MG63 (cell line): ENCODE measurements at regions not wholly inside any gene's neighbourhood (a gene's known extent, or its start where the extent isn't known, plus 50 kb on each side); places are given as distances from the start of the nearest gene placed in this dataset.
"Not testable (repeated sequence)": the region's sequence is repeated elsewhere in the genome, so short reads cannot be mapped to it uniquely, and the experiment has no call there.

Experiments used
- DNase-seq: peaks from one replicate; pipeline ENCODE4 v3.0.0-alpha.2; 2020
- H3K27me3 ChIP-seq: fragments of 250-450 bp; sonication (Bioruptor Pico); 2 replicates; pipeline ENCODE4 v1.5.1; 2020; ENCODE audit warnings: mild to moderate bottlenecking, moderate library complexity
- H3K36me3 ChIP-seq: fragments of 250-450 bp; sonication (Bioruptor Pico); 2 replicates; pipeline ENCODE4 v1.5.1; 2020; ENCODE audit warnings: mild to moderate bottlenecking, moderate library complexity
- H3K4me3 ChIP-seq: fragments of 250-450 bp; sonication (Bioruptor Pico); 2 replicates; pipeline ENCODE4 v1.5.1; 2020; ENCODE audit warnings: mild to moderate bottlenecking, moderate library complexity
- H3K9me3 ChIP-seq: fragments of 250-450 bp; sonication (Bioruptor Pico); 2 replicates; pipeline ENCODE4 v1.5.1; 2020; ENCODE audit warnings: mild to moderate bottlenecking, moderate library complexity

GRCh38 chr21:18752894-18753293, 349.3 kb upstream of the TMPRSS15 start:
- H3K27me3 ChIP-seq, H3K4me3 ChIP-seq, H3K36me3 ChIP-seq, DNase-seq, H3K9me3 ChIP-seq: not testable (repeated sequence)

- H3K36me3 ChIP-seq, H3K4me3 ChIP-seq, H3K9me3 ChIP-seq, H3K27me3 ChIP-seq: not testable (repeated sequence)
- DNase-seq = peak; percentile 74
These were observed 352.7 kb upstream of the TMPRSS15 start for GRCh38 chr21:18756272-18756671.

- H3K27me3 ChIP-seq = no peaks in the 10 kb centered on the region
- no peak overlapping the region for H3K4me3 ChIP-seq
- no peaks in the 10 kb centered on the region for H3K9me3 ChIP-seq
- DNase-seq = no peak
- no peaks in the 10 kb centered on the region for H3K36me3 ChIP-seq
These were observed 355.7 kb upstream of the TMPRSS15 start for GRCh38 chr21:18759267-18759666.

- Histone ChIP-seq H3K9me3 (no peaks in the 10 kb centered on the region), H3K4me3 (no peak overlapping the region), H3K36me3 (no peaks in the 10 kb centered on the region), H3K27me3 (no peaks in the 10 kb centered on the region)
- DNase-seq = no peak
These were observed 356.2 kb upstream of the TMPRSS15 start for GRCh38 chr21:18759751-18760161.

GRCh38 chr21:18760247-18760646, 356.7 kb upstream of the TMPRSS15 start:
- Histone ChIP-seq H3K27me3 (no peaks in the 10 kb centered on the region), H3K36me3 (no peaks in the 10 kb centered on the region), H3K9me3 (no peaks in the 10 kb centered on the region), H3K4me3 (no peak overlapping the region)
- no peak for DNase-seq

- Histone ChIP-seq H3K9me3 (no peaks in the 10 kb centered on the region), H3K4me3 (no peak overlapping the region), H3K36me3 (no peaks in the 10 kb centered on the region), H3K27me3 (no peaks in the 10 kb centered on the region)
- no peak for DNase-seq
These were observed 361.1 kb upstream of the TMPRSS15 start for GRCh38 chr21:18764720-18765119.

- H3K9me3 ChIP-seq = no peaks in the 10 kb centered on the region
- H3K27me3 ChIP-seq = no peaks in the 10 kb centered on the region
- no peaks in the 10 kb centered on the region for H3K36me3 ChIP-seq
- H3K4me3 ChIP-seq = no peak overlapping the region
- no peak for DNase-seq
These were observed 366.0 kb upstream of the TMPRSS15 start for GRCh38 chr21:18769599-18769998.

GRCh38 chr21:18771845-18772380, 368.3 kb upstream of the TMPRSS15 start:
- no peaks in the 10 kb centered on the region for H3K9me3 ChIP-seq
- no peaks in the 10 kb centered on the region for H3K27me3 ChIP-seq
- H3K36me3 ChIP-seq = no peaks in the 10 kb centered on the region
- no peak overlapping the region for H3K4me3 ChIP-seq
- no peak for DNase-seq

- DNase-seq = no peak
- H3K4me3 ChIP-seq = no peak overlapping the region
These were observed 368.8 kb upstream of the TMPRSS15 start for GRCh38 chr21:18772404-18772803.

GRCh38 chr21:18772897-18773296, 369.3 kb upstream of the TMPRSS15 start:
- H3K27me3 ChIP-seq = no peaks in the 10 kb centered on the region
- no peak overlapping the region for H3K4me3 ChIP-seq
- DNase-seq = no peak
- no peaks in the 10 kb centered on the region for H3K9me3 ChIP-seq
- no peaks in the 10 kb centered on the region for H3K36me3 ChIP-seq

More at GRCh38 chr21:18772404-18772803, 368.8 kb upstream of the TMPRSS15 start:
- Histone ChIP-seq H3K27me3 (no peaks in the 10 kb centered on the region), H3K9me3 (no peaks in the 10 kb centered on the region), H3K36me3 (no peaks in the 10 kb centered on the region)

- H3K4me3 ChIP-seq = no peak overlapping the region
- no peaks in the 10 kb centered on the region for H3K27me3 ChIP-seq
- no peaks in the 10 kb centered on the region for H3K36me3 ChIP-seq
- DNase-seq = no peak
- no peaks in the 10 kb centered on the region for H3K9me3 ChIP-seq
These were observed 373.4 kb upstream of the TMPRSS15 start for GRCh38 chr21:18776936-18777335.

- Histone ChIP-seq H3K9me3 (no peaks in the 10 kb centered on the region), H3K27me3 (no peaks in the 10 kb centered on the region), H3K36me3 (no peaks in the 10 kb centered on the region), H3K4me3 (no peak overlapping the region)
- no peak for DNase-seq
These were observed 379.1 kb upstream of the TMPRSS15 start for GRCh38 chr21:18782721-18783120.

GRCh38 chr21:18801468-18801867, 397.9 kb upstream of the TMPRSS15 start:
- H3K27me3 ChIP-seq = no peaks in the 10 kb centered on the region
- no peak for DNase-seq

GRCh38 chr21:18803624-18804023, 400.0 kb upstream of the TMPRSS15 start:
- Histone ChIP-seq H3K27me3 (no peaks in the 10 kb centered on the region), H3K9me3 (no peaks in the 10 kb centered on the region), H3K36me3 (no peaks in the 10 kb centered on the region), H3K4me3 (no peak overlapping the region)
- no peak for DNase-seq

More at GRCh38 chr21:18801468-18801867, 397.9 kb upstream of the TMPRSS15 start:
- Histone ChIP-seq H3K4me3 (no peak overlapping the region), H3K36me3 (no peaks in the 10 kb centered on the region), H3K9me3 (no peaks in the 10 kb centered on the region)

GRCh38 chr21:18810136-18810535, 406.6 kb upstream of the TMPRSS15 start:
- no peak for DNase-seq
- H3K4me3 ChIP-seq = no peak overlapping the region

GRCh38 chr21:18812308-18812707, 408.7 kb upstream of the TMPRSS15 start:
- no peaks in the 10 kb centered on the region for H3K36me3 ChIP-seq
- no peak overlapping the region for H3K4me3 ChIP-seq
- no peak for DNase-seq

More at GRCh38 chr21:18810136-18810535, 406.6 kb upstream of the TMPRSS15 start:
- Histone ChIP-seq H3K36me3 (no peaks in the 10 kb centered on the region), H3K9me3 (no peaks in the 10 kb centered on the region), H3K27me3 (no peaks in the 10 kb centered on the region)

GRCh38 chr21:18819507-18819906, 415.9 kb upstream of the TMPRSS15 start:
- Histone ChIP-seq H3K36me3 (no peaks in the 10 kb centered on the region), H3K9me3 (no peaks in the 10 kb centered on the region; the same call in 1 of the 2 replicates), H3K27me3 (no peaks in the 10 kb centered on the region), H3K4me3 (no peak overlapping the region)
- DNase-seq = no peak

More at GRCh38 chr21:18812308-18812707, 408.7 kb upstream of the TMPRSS15 start:
- H3K27me3 ChIP-seq = no peaks in the 10 kb centered on the region
- H3K9me3 ChIP-seq = no peaks in the 10 kb centered on the region

- no peaks in the 10 kb centered on the region for H3K27me3 ChIP-seq
- no peak for DNase-seq
- H3K36me3 ChIP-seq = no peaks in the 10 kb centered on the region
- H3K9me3 ChIP-seq = no peaks in the 10 kb centered on the region; the same call in 1 of the 2 replicates
- no peak overlapping the region for H3K4me3 ChIP-seq
These were observed 423.0 kb upstream of the TMPRSS15 start for GRCh38 chr21:18826562-18826961.
